ENCODE measurements at regions not wholly inside any gene's neighbourhood (a gene's known extent, or its start where the extent isn't known, plus 50 kb on each side); places are given as distances from the start of the nearest gene placed in this dataset.

DNA sequence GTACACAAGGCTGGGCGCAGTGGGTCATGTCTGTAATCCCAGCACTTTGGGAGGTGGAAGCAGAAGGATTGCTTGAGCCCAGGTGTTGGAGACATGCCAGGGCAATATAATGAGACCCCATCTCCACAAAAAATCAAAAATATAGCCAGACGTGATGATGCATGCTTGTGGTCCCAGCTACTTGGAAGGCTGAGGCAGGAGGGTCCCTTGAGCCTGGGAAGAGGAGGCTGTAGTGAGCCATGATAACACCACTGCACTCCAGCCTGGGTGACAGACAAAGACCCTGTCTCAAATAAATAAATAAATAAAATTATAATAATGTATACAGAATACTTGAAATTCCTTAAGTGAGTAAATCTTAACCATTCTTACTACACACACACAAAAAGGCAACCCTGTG, 127.7 kb downstream of the SPRY2 start:
- TF ChIP-seq, protein P1, sequence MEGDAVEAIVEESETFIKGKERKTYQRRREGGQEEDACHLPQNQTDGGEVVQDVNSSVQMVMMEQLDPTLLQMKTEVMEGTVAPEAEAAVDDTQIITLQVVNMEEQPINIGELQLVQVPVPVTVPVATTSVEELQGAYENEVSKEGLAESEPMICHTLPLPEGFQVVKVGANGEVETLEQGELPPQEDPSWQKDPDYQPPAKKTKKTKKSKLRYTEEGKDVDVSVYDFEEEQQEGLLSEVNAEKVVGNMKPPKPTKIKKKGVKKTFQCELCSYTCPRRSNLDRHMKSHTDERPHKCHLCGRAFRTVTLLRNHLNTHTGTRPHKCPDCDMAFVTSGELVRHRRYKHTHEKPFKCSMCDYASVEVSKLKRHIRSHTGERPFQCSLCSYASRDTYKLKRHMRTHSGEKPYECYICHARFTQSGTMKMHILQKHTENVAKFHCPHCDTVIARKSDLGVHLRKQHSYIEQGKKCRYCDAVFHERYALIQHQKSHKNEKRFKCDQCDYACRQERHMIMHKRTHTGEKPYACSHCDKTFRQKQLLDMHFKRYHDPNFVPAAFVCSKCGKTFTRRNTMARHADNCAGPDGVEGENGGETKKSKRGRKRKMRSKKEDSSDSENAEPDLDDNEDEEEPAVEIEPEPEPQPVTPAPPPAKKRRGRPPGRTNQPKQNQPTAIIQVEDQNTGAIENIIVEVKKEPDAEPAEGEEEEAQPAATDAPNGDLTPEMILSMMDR (IDR thresholded peaks at IDR 0.05), result no peak
- TF ChIP-seq EP300 (IDR thresholded peaks at IDR 0.05), result no peak
- TF ChIP-seq POLR2A (IDR thresholded peaks at IDR 0.05), result no peak

Data from ovary (tissue), 3 donors.